ENCODE measurements at regions not wholly inside any gene's neighbourhood (a gene's known extent, or its start where the extent isn't known, plus 50 kb on each side); places are given as distances from the start of the nearest gene placed in this dataset.

- TF ChIP-seq CTCF (conservative IDR thresholded peaks at IDR 0.05; ENCODE audit: low read depth, low read length) (no peak), EZH2 (IDR thresholded peaks at IDR 0.05; ENCODE audit: low read length, unreplicated experiment) (no peak), EZH2phosphoT487 (IDR thresholded peaks at IDR 0.05; ENCODE audit: borderline replicate concordance, low read length) (no peak)
Measured at GRCh38 chr5:14996997-14997396, 125.4 kb upstream of the ANKH start.

All from PC-3 (cell line).